OCI-LY1 (cell line): ENCODE measurements at regions not wholly inside any gene's neighbourhood (a gene's known extent, or its start where the extent isn't known, plus 50 kb on each side); places are given as distances from the start of the nearest gene placed in this dataset.

ENCODE experiments used
- H2AFZ ChIP-seq: fragments of 200-600 bp; sonication (generic), shearing (Covaris generic); 2 replicates; pipeline ENCODE4 v1.6.0; 2014; ENCODE audit warnings: antibody characterized with exemption, mild to moderate bottlenecking, low read length
- H3F3A ChIP-seq: fragments of 200-600 bp; sonication (generic), shearing (Covaris generic); 2 replicates; pipeline ENCODE4 v1.6.0; 2014; ENCODE audit warnings: mild to moderate bottlenecking, antibody characterized with exemption, low read length, moderate library complexity; ENCODE audit not compliant: insufficient read depth
- H3K27ac ChIP-seq: fragments of 200-600 bp; sonication (generic); 2 replicates; pipeline ENCODE4 v1.5.1; 2014; ENCODE audit warnings: low read length, mixed run types, mild to moderate bottlenecking, low read depth; ENCODE audit not compliant: poor library complexity, severe bottlenecking
- H3K27me3 ChIP-seq: fragments of 200-600 bp; sonication (generic); 2 replicates; pipeline ENCODE4 v1.6.0; 2014; ENCODE audit warnings: antibody characterized with exemption, mild to moderate bottlenecking, low read length, moderate library complexity; ENCODE audit not compliant: insufficient read depth
- H3K36me3 ChIP-seq: fragments of 200-600 bp; sonication (generic); 2 replicates; pipeline ENCODE4 v1.6.1; 2014; ENCODE audit warnings: mild to moderate bottlenecking, antibody characterized with exemption, low read length, moderate library complexity, mixed read lengths; ENCODE audit not compliant: insufficient read depth
- H3K4me1 ChIP-seq: fragments of 200-600 bp; sonication (generic); 2 replicates; pipeline ENCODE4 v1.5.1; 2014; ENCODE audit warnings: mild to moderate bottlenecking, low read length, moderate library complexity; ENCODE audit not compliant: insufficient read depth, severe bottlenecking
- H3K4me2 ChIP-seq: fragments of 200-600 bp; sonication (generic), shearing (Covaris generic); 2 replicates; pipeline ENCODE4 v1.6.1; 2014; ENCODE audit warnings: low read length
- H3K4me3 ChIP-seq: fragments of 200-600 bp; sonication (generic); 2 replicates; pipeline ENCODE4 v1.5.1; 2014; ENCODE audit warnings: low read length, low read depth, mild to moderate bottlenecking, mixed read lengths; ENCODE audit not compliant: poor library complexity, severe bottlenecking
- H3K79me2 ChIP-seq: fragments of 200-600 bp; shearing (Covaris generic); 2 replicates; pipeline ENCODE4 v1.6.1; 2016; ENCODE audit warnings: mixed run types, low read length, mixed read lengths; ENCODE audit not compliant: insufficient read depth
- H3K9ac ChIP-seq: fragments of 200-600 bp; sonication (generic), shearing (Covaris generic); 2 replicates; pipeline ENCODE4 v1.6.1; 2014; ENCODE audit warnings: mild to moderate bottlenecking, low read length, mixed read lengths
- H3K9me2 ChIP-seq: fragments of 200-600 bp; sonication (generic), shearing (Covaris generic); 2 replicates; pipeline ENCODE4 v1.6.1; 2014; ENCODE audit warnings: low read depth, mild to moderate bottlenecking, low read length, mixed read lengths
- H3K9me3 ChIP-seq: fragments of 200-600 bp; shearing (Covaris generic); 2 replicates; pipeline ENCODE4 v1.6.1; 2014; ENCODE audit warnings: low read length, mixed read lengths
- H4K20me1 ChIP-seq: fragments of 200-600 bp; sonication (generic), shearing (Covaris generic); 2 replicates; pipeline ENCODE4 v1.6.0; 2016; ENCODE audit warnings: mild to moderate bottlenecking, low read length; ENCODE audit not compliant: insufficient read depth
- CTCF ChIP-seq: fragments of 200-600 bp; sonication (generic), shearing (Covaris generic); IDR thresholded peaks from 2 replicates; pipeline ENCODE4 v1.5.1; 2017; ENCODE audit warnings: mild to moderate bottlenecking, antibody characterized with exemption, low read length, moderate library complexity, mixed read lengths
- EZH2 ChIP-seq: fragments of 200-600 bp; sonication (generic), shearing (Covaris generic); IDR thresholded peaks from 2 replicates; pipeline ENCODE4 v1.8.0; 2017; ENCODE audit warnings: borderline replicate concordance, mixed run types, mild to moderate bottlenecking, antibody characterized with exemption, low read length, moderate library complexity, mixed read lengths

GRCh38 chr2:39999864-40000263 is 220.8 kb upstream of the THUMPD2 start:
- Histone ChIP-seq H3F3A (no peaks in the 10 kb centered on the region), H3K4me2 (no peak overlapping the region), H3K79me2 (no peaks in the 10 kb centered on the region), H3K9me2 (no peaks in the 10 kb centered on the region), H3K9ac (no peak overlapping the region), H3K36me3 (no peaks in the 10 kb centered on the region), H3K27me3 (no peaks in the 10 kb centered on the region), H3K9me3 (no peaks in the 10 kb centered on the region), H3K4me1 (no peaks in the 10 kb centered on the region), H3K27ac (no peak overlapping the region), H3K4me3 (no peak overlapping the region), H2AFZ (no peak overlapping the region), H4K20me1 (no peaks in the 10 kb centered on the region)
- TF ChIP-seq EZH2: no peak
- TF ChIP-seq CTCF: no peak

- Histone ChIP-seq H3K9me2 (no peaks in the 10 kb centered on the region), H3F3A (no peaks in the 10 kb centered on the region), H3K27ac (no peak overlapping the region), H3K4me3 (no peak overlapping the region), H3K4me2 (no peak overlapping the region), H3K9ac (no peak overlapping the region), H3K36me3 (no peaks in the 10 kb centered on the region), H3K9me3 (no peaks in the 10 kb centered on the region), H3K79me2 (no peaks in the 10 kb centered on the region), H2AFZ (no peak overlapping the region), H3K27me3 (no peaks in the 10 kb centered on the region), H3K4me1 (no peaks in the 10 kb centered on the region), H4K20me1 (no peaks in the 10 kb centered on the region)
- TF ChIP-seq EZH2 (no peak), CTCF (no peak)
These were observed 219.6 kb upstream of the THUMPD2 start for GRCh38 chr2:39998617-39999016.

GRCh38 chr2:39996653-39997080 is 217.6 kb upstream of the THUMPD2 start:
- Histone ChIP-seq H3K9me2 (no peaks in the 10 kb centered on the region), H4K20me1 (no peaks in the 10 kb centered on the region), H3K4me1 (no peaks in the 10 kb centered on the region), H3K79me2 (no peaks in the 10 kb centered on the region), H3K27ac (no peak overlapping the region), H3K27me3 (no peaks in the 10 kb centered on the region), H3K4me2 (no peak overlapping the region), H3K4me3 (no peak overlapping the region), H3K9ac (no peak overlapping the region), H2AFZ (no peak overlapping the region), H3F3A (no peaks in the 10 kb centered on the region), H3K36me3 (no peaks in the 10 kb centered on the region), H3K9me3 (no peaks in the 10 kb centered on the region)
- TF ChIP-seq CTCF: no peak
- TF ChIP-seq EZH2: no peak
